ENCODE measurements at regions not wholly inside any gene's neighbourhood (a gene's known extent, or its start where the extent isn't known, plus 50 kb on each side); places are given as distances from the start of the nearest gene placed in this dataset.

GRCh38 chr4:166229799-166230198 is 356.8 kb downstream of the TLL1 start:
- DNase-seq: no peak
- Mint-ChIP-seq H3K27ac (no peak overlapping the region), H3K36me3 (no peaks in the 10 kb centered on the region), H3K9me3 (no peaks in the 10 kb centered on the region), H3K27me3 (no peaks in the 10 kb centered on the region), H3K4me3 (no peak overlapping the region), H3K4me1 (no peaks in the 10 kb centered on the region)
- CTCF ChIA-PET: no interaction called here

- no peaks in the 10 kb centered on the region for H3K9me3 Mint-ChIP-seq
Observed at GRCh38 chr4:166230841-166231240, 357.8 kb downstream of the TLL1 start.

GRCh38 chr4:166239354-166239753 is 366.3 kb downstream of the TLL1 start:
- Mint-ChIP-seq H3K4me1 (no peaks in the 10 kb centered on the region), H3K27me3 (no peaks in the 10 kb centered on the region), H3K9me3 (no peaks in the 10 kb centered on the region), H3K36me3 (no peaks in the 10 kb centered on the region), H3K4me3 (no peak overlapping the region), H3K27ac (no peak overlapping the region)
- DNase-seq: no peak
- CTCF ChIA-PET: no interaction called here

More at GRCh38 chr4:166230841-166231240, 357.8 kb downstream of the TLL1 start:
- Mint-ChIP-seq H3K4me3 (no peak overlapping the region), H3K4me1 (no peaks in the 10 kb centered on the region), H3K27ac (no peak overlapping the region), H3K36me3 (no peaks in the 10 kb centered on the region), H3K27me3 (no peaks in the 10 kb centered on the region)
- DNase-seq: no peak
- CTCF ChIA-PET: no interaction called here

GRCh38 chr4:166252487-166253402 is 379.7 kb downstream of the TLL1 start:
- DNase-seq: no peak
- H3K36me3 Mint-ChIP-seq: no peaks in the 10 kb centered on the region
- no peaks in the 10 kb centered on the region for H3K9me3 Mint-ChIP-seq
- H3K4me3 Mint-ChIP-seq: no peak overlapping the region
- H3K27ac Mint-ChIP-seq: no peak overlapping the region
- no peaks in the 10 kb centered on the region for H3K4me1 Mint-ChIP-seq
- CTCF ChIA-PET: no interaction called here
- no peaks in the 10 kb centered on the region for H3K27me3 Mint-ChIP-seq

GRCh38 chr4:166257276-166257675 is 384.2 kb downstream of the TLL1 start:
- Mint-ChIP-seq H3K27me3 (no peaks in the 10 kb centered on the region), H3K36me3 (no peaks in the 10 kb centered on the region), H3K27ac (no peak overlapping the region), H3K9me3 (no peaks in the 10 kb centered on the region), H3K4me1 (no peaks in the 10 kb centered on the region), H3K4me3 (no peak overlapping the region)
- CTCF ChIA-PET: no interaction called here
- DNase-seq: no peak

GRCh38 chr4:166257891-166258290 is 384.9 kb downstream of the TLL1 start:
- Mint-ChIP-seq H3K4me1 (no peaks in the 10 kb centered on the region), H3K27ac (no peak overlapping the region), H3K36me3 (no peaks in the 10 kb centered on the region), H3K4me3 (no peak overlapping the region), H3K27me3 (no peaks in the 10 kb centered on the region), H3K9me3 (no peaks in the 10 kb centered on the region)
- no peak for DNase-seq
- CTCF ChIA-PET: no interaction called here

- H3K4me1 Mint-ChIP-seq: no peaks in the 10 kb centered on the region
- CTCF ChIA-PET: no interaction called here
- no peak overlapping the region for H3K4me3 Mint-ChIP-seq
- no peaks in the 10 kb centered on the region for H3K36me3 Mint-ChIP-seq
- H3K9me3 Mint-ChIP-seq: no peaks in the 10 kb centered on the region
- DNase-seq: no peak
- H3K27me3 Mint-ChIP-seq: no peaks in the 10 kb centered on the region
- H3K27ac Mint-ChIP-seq: no peak overlapping the region
Observed at GRCh38 chr4:166259081-166259480, 386.0 kb downstream of the TLL1 start.

- no peaks in the 10 kb centered on the region for H3K36me3 Mint-ChIP-seq
- no peak for DNase-seq
- no peaks in the 10 kb centered on the region for H3K27me3 Mint-ChIP-seq
- CTCF ChIA-PET: no interaction called here
- peaks cover 5% of the 10 kb centered on the region for H3K9me3 Mint-ChIP-seq
- H3K4me3 Mint-ChIP-seq: no peak overlapping the region
- no peak overlapping the region for H3K27ac Mint-ChIP-seq
- no peaks in the 10 kb centered on the region for H3K4me1 Mint-ChIP-seq
Observed at GRCh38 chr4:166274136-166274761, 401.2 kb downstream of the TLL1 start.

- H3K4me3 Mint-ChIP-seq: no peak overlapping the region
- peaks cover 5% of the 10 kb centered on the region for H3K9me3 Mint-ChIP-seq
- DNase-seq: no peak
- H3K4me1 Mint-ChIP-seq: no peaks in the 10 kb centered on the region
- no peak overlapping the region for H3K27ac Mint-ChIP-seq
- H3K36me3 Mint-ChIP-seq: no peaks in the 10 kb centered on the region
- CTCF ChIA-PET: no interaction called here
- no peaks in the 10 kb centered on the region for H3K27me3 Mint-ChIP-seq
Observed at GRCh38 chr4:166274775-166275174, 401.7 kb downstream of the TLL1 start.

GRCh38 chr4:166277401-166277800 is 404.4 kb downstream of the TLL1 start:
- Mint-ChIP-seq H3K4me3 (no peak overlapping the region), H3K27me3 (no peaks in the 10 kb centered on the region), H3K27ac (no peak overlapping the region), H3K9me3 (peaks cover 2% of the 10 kb centered on the region), H3K4me1 (no peaks in the 10 kb centered on the region), H3K36me3 (no peaks in the 10 kb centered on the region)
- CTCF ChIA-PET: no interaction called here
- DNase-seq: no peak

GRCh38 chr4:166277853-166278252 is 404.8 kb downstream of the TLL1 start:
- DNase-seq: no peak
- Mint-ChIP-seq H3K4me1 (no peaks in the 10 kb centered on the region), H3K36me3 (no peaks in the 10 kb centered on the region), H3K9me3 (peaks cover 2% of the 10 kb centered on the region), H3K4me3 (no peak overlapping the region), H3K27ac (no peak overlapping the region), H3K27me3 (no peaks in the 10 kb centered on the region)
- CTCF ChIA-PET: no interaction called here

GRCh38 chr4:166279261-166279660 is 406.2 kb downstream of the TLL1 start:
- no peak overlapping the region for H3K27ac Mint-ChIP-seq
- no peaks in the 10 kb centered on the region for H3K4me1 Mint-ChIP-seq
- H3K9me3 Mint-ChIP-seq: peaks cover under 1% of the 10 kb centered on the region
- CTCF ChIA-PET: no interaction called here
- no peak overlapping the region for H3K4me3 Mint-ChIP-seq
- DNase-seq: no peak
- H3K27me3 Mint-ChIP-seq: no peaks in the 10 kb centered on the region
- no peaks in the 10 kb centered on the region for H3K36me3 Mint-ChIP-seq

- H3K36me3 Mint-ChIP-seq: no peaks in the 10 kb centered on the region
- H3K4me3 Mint-ChIP-seq: no peak overlapping the region
- H3K27me3 Mint-ChIP-seq: no peaks in the 10 kb centered on the region
- H3K9me3 Mint-ChIP-seq: no peaks in the 10 kb centered on the region
- CTCF ChIA-PET: no interaction called here
- DNase-seq: no peak
- H3K4me1 Mint-ChIP-seq: no peaks in the 10 kb centered on the region
- no peak overlapping the region for H3K27ac Mint-ChIP-seq
Observed at GRCh38 chr4:166280642-166281041, 407.6 kb downstream of the TLL1 start.

- Mint-ChIP-seq H3K4me1 (no peaks in the 10 kb centered on the region), H3K27me3 (no peaks in the 10 kb centered on the region), H3K36me3 (no peaks in the 10 kb centered on the region), H3K9me3 (no peaks in the 10 kb centered on the region), H3K4me3 (no peak overlapping the region), H3K27ac (no peak overlapping the region)
- CTCF ChIA-PET: no interaction called here
- no peak for DNase-seq
Observed at GRCh38 chr4:166282081-166282770, 409.2 kb downstream of the TLL1 start.

- CTCF ChIA-PET: no interaction called here
- H3K36me3 Mint-ChIP-seq: no peaks in the 10 kb centered on the region
Observed at GRCh38 chr4:166284221-166284620, 411.2 kb downstream of the TLL1 start.

More at GRCh38 chr4:166284221-166284620, 411.2 kb downstream of the TLL1 start:
- H3K27me3 Mint-ChIP-seq: no peaks in the 10 kb centered on the region
- no peaks in the 10 kb centered on the region for H3K4me1 Mint-ChIP-seq
- DNase-seq: no peak
- H3K9me3 Mint-ChIP-seq: no peaks in the 10 kb centered on the region
- H3K4me3 Mint-ChIP-seq: no peak overlapping the region
- H3K27ac Mint-ChIP-seq: no peak overlapping the region
